OCI-LY7 (cell line): ENCODE measurements at regions not wholly inside any gene's neighbourhood (a gene's known extent, or its start where the extent isn't known, plus 50 kb on each side); places are given as distances from the start of the nearest gene placed in this dataset.

ENCODE experiments used
- CTCF ChIP-seq: fragments of 200-600 bp; sonication (generic); conservative IDR thresholded peaks from 2 replicates; pipeline ENCODE4 v1.5.1; 2014; ENCODE audit warnings: mild to moderate bottlenecking, antibody characterized with exemption, low read length, moderate library complexity, mixed read lengths
- EZH2phosphoT487 ChIP-seq: fragments of 200-600 bp; sonication (generic); IDR thresholded peaks from 2 replicates; pipeline ENCODE4 v1.6.1; 2018; ENCODE audit warnings: low read depth, borderline replicate concordance, mild to moderate bottlenecking, mixed run types, antibody characterized with exemption, low read length, moderate library complexity, mixed read lengths

GRCh38 chr18:22469061-22469734 is 51.5 kb upstream of the CTAGE1 start:
- TF ChIP-seq CTCF, result no peak
- no peak for TF ChIP-seq EZH2phosphoT487
